Retinal pigment epithelial cell (primary cell): ENCODE measurements at regions not wholly inside any gene's neighbourhood (a gene's known extent, or its start where the extent isn't known, plus 50 kb on each side); places are given as distances from the start of the nearest gene placed in this dataset.

ENCODE experiments used
- DNase-seq: peaks from one replicate; pipeline ENCODE4 v3.0.0-alpha.2; 2010; ENCODE audit warnings: low read depth
- H3K4me3 ChIP-seq: 2 replicates; pipeline ENCODE4 v1.5.1; 2011; ENCODE audit warnings: mild to moderate bottlenecking, low read length, control low read depth, moderate library complexity
- TF ChIP-seq, protein P1 (sequence below): conservative IDR thresholded peaks from 2 replicates; pipeline ENCODE4 v1.5.1; 2011; ENCODE audit warnings: low read depth, low read length, control low read depth, inconsistent platforms

DNA sequence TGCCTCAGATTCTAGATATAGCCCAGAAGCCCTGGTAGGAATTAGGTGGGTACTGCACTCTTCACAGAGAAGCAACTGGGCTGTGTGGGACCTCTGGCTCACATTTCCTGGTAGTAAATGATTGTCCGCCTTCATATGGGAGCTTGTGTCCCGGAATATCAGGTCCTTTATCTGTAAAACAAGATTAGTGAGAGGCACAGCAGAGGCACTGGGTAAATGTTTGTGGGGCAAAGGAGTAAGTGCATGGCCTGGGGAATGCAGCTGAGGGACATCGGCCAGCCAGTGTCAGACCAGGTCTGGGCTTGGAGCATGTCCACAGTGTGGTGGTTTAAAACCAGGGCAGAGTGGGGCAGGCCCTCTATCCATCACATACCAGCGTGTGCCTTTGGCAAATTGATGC lies 323.3 kb upstream of the ZMIZ1 start:
- DNase-seq = no peak
- H3K4me3 ChIP-seq = no peak overlapping the region
- TF ChIP-seq, protein P1, sequence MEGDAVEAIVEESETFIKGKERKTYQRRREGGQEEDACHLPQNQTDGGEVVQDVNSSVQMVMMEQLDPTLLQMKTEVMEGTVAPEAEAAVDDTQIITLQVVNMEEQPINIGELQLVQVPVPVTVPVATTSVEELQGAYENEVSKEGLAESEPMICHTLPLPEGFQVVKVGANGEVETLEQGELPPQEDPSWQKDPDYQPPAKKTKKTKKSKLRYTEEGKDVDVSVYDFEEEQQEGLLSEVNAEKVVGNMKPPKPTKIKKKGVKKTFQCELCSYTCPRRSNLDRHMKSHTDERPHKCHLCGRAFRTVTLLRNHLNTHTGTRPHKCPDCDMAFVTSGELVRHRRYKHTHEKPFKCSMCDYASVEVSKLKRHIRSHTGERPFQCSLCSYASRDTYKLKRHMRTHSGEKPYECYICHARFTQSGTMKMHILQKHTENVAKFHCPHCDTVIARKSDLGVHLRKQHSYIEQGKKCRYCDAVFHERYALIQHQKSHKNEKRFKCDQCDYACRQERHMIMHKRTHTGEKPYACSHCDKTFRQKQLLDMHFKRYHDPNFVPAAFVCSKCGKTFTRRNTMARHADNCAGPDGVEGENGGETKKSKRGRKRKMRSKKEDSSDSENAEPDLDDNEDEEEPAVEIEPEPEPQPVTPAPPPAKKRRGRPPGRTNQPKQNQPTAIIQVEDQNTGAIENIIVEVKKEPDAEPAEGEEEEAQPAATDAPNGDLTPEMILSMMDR = no peak

DNA sequence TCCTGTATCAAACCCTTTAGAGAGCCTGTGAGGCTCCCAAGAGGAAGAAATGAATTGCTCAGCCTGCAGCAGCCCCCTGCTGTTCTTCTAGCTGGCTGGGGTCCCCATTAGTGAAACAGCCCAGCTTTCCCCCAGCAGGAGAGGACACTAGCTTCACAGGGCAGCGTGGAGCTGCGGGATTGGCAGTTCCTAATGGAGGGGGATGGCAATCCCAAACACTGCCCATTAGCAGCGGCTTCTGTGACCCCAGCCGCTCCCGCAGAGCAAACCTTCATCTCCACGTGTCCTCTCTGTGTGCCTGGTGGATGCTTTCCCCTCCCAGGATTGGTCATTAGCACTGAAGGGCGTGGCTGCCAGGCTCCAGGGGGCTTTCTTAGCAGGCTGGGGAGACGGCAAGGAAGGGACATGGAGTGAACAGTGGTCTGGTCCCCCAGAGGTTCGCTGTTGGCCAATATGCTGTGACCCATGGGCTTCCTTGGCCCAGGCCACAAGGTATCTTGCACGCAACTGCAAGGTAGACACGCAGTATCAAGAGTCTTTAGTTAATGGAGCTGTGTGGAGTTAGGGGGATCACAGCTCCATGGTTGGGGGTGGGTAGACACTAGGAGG lies 322.5 kb upstream of the ZMIZ1 start:
- H3K4me3 ChIP-seq = no peak overlapping the region
- no peak for DNase-seq
- TF ChIP-seq, protein P1 = no peak

DNA sequence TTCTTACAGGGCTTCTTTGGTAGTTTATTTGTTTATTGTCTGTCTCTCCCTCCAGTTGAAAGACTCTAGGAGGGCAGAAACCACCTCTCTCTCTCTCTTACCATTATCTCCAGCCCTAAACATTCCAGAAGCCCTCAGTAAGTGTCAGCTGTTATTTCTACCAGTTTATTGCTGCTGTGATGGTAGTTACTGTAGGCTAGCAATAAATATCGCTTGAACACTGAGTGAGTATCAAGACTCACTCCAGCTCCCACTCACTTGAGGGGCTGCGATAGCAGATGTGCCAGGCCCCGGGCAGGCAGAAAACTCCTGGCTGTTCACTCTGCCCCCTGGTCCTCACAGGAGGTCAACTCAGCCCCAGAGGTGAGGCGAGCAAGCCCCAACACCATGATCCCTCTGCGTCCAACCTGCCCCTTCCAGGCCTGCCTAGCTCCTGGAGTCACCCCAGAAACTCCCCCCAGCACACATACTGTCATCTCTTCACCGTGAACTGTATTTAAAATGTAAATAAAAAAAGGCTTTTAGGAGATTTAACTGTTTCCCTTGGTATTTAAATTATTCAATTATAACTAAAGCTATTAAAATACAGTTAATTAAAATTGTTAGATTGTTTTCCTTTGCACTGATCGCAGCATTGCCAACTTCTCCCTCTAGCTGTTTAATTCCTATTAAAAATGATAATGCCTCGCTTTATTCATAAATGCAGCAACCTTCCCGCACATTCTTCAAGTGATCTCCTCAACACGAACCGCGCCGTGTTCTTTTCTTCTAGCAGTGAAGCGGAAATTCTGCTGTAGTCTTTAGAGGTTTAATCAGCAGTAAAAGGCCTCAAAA lies 321.1 kb upstream of the ZMIZ1 start:
- TF ChIP-seq, protein P1 = no peak
- DNase-seq = no peak
- no peak overlapping the region for H3K4me3 ChIP-seq

DNA sequence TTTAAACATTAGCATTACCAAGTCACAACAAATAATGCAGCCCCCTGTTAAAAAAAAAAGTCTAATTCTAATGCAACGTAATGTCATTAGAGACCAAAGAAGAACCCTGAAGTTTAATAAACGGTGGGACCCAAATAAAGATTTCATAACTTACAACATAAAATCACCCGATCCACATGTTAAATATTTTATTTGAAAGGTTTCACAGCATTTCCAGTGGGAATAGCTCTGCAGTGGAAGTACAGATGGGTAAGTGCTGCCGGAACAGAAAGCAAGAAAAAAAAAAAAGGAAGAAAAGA lies 320.6 kb upstream of the ZMIZ1 start:
- DNase-seq = no peak
- TF ChIP-seq, protein P1 = no peak
- H3K4me3 ChIP-seq = no peak overlapping the region

DNA sequence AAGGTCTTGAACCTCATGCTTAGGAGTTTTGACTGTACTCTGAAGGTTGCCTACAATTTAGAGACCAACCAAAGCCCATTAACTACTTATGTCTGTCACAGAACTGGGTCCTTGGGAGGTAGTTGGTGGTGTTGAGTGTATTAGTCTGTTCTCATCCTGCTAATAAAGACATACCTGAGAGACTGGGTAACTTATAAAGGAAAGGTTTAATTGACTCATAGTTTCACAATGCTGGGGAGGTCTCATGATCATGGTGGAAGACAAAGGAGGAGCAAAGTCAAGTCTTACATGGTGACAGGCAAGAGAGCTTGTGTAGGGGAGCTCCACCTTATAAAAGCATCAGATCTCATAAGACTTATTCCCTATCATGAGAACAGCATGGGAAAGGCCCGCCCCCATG lies 319.6 kb upstream of the ZMIZ1 start:
- no peak for DNase-seq
- H3K4me3 ChIP-seq = no peak overlapping the region
- TF ChIP-seq, protein P1 = no peak

DNA sequence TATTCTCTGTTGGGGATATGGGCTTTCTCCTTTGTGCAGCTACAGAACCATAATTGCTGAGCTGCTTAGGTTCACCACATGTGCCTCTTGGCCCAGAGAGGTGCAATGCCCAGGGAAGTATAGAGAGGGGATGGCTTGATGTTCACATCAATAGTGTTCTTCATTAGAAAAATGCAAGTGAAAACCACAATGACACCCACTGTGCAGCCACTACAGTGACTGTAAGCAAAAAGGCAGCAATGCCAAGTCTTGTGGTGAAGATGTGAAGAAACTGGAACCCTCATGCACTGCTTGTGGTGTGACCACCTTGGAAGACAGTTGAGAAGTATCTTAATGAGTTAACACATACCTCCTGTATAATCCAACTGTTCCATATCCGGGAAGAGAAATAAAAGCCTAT lies 318.9 kb upstream of the ZMIZ1 start:
- no peak for DNase-seq
- no peak overlapping the region for H3K4me3 ChIP-seq
- TF ChIP-seq, protein P1 = no peak

DNA sequence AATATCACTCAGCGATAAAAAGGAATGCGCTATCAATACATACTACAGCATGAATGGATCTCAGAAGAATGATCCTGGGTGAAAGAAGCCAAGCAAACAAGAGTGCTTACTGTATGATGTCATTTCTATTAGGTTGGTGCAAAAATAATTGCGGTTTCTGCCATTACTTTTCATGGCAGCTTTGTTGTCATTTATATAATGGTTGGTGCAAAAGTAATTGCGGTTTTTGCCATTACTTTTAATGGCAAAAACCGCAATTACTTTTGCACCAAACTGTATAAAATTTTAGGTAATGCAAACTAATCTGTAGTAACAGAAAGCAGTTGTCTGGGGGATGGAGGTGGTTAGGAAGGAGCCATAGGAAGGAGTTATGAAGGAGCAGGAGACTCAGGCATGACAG lies 318.3 kb upstream of the ZMIZ1 start:
- H3K4me3 ChIP-seq = no peak overlapping the region
- DNase-seq = no peak

More for the DNA sequence above, 318.3 kb upstream of the ZMIZ1 start:
- TF ChIP-seq, protein P1 = no peak
